ENCODE measurements at regions not wholly inside any gene's neighbourhood (a gene's known extent, or its start where the extent isn't known, plus 50 kb on each side); places are given as distances from the start of the nearest gene placed in this dataset.

DNA sequence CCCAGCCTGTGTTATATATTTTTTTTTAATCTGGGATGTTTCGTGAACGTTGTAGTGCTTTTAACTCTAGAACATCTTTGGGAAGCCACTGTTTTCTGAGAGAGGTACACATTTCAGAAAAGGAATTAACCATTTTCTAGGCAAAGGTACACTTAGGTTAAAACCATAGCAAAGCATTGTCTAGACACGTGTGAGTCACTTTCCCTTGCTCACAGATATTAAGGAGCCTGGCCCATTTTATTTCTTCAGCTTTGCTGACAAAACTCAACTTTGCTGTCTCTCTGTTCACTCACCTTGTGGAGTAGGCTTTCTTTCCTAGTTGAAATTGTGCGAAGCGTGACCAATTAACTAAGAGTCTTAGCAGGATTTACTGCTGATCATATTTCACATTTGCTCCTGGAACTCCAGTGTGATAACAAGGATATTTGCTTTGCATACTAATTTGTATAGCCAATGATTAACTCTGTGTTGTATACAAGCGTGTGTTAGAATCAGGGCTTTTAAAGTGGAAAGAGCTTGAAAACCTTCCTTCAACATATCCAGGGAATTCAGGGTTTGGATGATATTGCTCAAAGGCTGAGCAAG, 215.0 kb upstream of the AGAP1 start:
- DNase-seq (ENCODE audit: low spot score): no peak
- in situ Hi-C loops (cut with HindIII; ENCODE audit: low sequenced_read_pairs): no loop called here

DNA sequence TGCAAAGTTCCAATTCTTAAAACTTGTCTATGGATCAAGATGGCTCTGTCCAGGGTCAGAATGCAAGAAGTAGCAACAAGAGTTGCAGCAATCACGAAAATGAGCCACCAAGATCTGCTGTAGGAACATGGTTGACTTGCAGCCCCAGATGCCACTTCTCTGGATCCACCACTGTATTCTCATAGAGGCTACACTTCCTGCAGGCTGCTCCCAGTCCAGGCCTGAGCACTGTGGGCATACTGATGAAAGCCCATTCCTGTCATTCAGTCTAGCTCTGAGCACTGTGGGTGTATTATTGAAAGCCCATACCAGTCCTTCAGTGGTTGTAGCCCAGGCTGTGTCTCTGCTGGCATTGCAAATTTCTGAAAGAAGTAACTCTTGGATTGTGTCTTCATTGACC, 213.9 kb upstream of the AGAP1 start:
- DNase-seq (ENCODE audit: low spot score): no peak
- in situ Hi-C loops (cut with HindIII; ENCODE audit: low sequenced_read_pairs): no loop called here

GRCh38 chr2:235283246-235283645, 210.6 kb upstream of the AGAP1 start:
- in situ Hi-C loops (cut with HindIII; ENCODE audit: low sequenced_read_pairs): no loop called here
- no peak for DNase-seq (ENCODE audit: low spot score)

GRCh38 chr2:235286622-235287374, 207.0 kb upstream of the AGAP1 start:
- in situ Hi-C loops (cut with HindIII; ENCODE audit: low sequenced_read_pairs): no loop called here
- DNase-seq (ENCODE audit: low spot score): no peak

DNA sequence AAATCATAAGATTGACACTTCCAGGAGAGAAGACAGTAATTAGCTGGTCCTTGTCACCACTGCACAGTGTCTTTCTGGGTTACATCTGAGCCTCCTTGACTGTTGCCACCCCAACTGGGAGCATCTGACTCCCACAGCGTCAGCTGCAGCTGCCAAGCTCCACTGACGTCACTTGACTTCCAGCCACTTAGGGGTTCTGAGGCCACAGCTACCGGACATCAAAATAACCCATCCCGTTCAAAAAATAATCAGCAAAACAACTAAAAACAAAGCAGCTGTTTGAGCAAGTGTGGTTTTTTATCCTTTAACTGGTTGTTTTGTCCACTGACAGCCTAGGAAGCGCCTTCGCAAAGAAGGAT, 206.5 kb upstream of the AGAP1 start:
- in situ Hi-C loops (cut with HindIII; ENCODE audit: low sequenced_read_pairs): no loop called here

DNA sequence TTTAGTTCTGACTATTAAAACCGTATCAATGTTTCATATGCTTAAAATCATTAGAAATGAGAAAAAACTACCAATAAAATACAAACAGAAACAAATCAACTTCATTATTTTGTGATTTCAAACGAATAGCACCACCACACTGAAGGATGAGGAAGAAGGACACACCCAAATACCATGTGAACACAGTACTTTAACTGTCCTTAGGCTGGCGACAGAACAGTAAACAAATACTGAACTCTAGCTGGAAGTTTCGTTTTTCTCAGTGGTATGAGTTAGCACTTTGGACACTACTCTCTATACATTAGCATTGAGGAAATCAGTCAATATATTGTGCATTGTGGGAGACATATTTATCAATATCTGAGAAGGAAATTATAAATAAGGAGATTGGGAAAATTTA, 202.4 kb upstream of the AGAP1 start:
- in situ Hi-C loops (cut with HindIII; ENCODE audit: low sequenced_read_pairs): no loop called here
- DNase-seq (ENCODE audit: low spot score): no peak

More for the DNA sequence above, 206.5 kb upstream of the AGAP1 start:
- DNase-seq (ENCODE audit: low spot score): peak; percentile 8

- in situ Hi-C loops (cut with HindIII; ENCODE audit: low sequenced_read_pairs): no loop called here
- DNase-seq (ENCODE audit: low spot score): no peak
These were observed 200.8 kb upstream of the AGAP1 start for GRCh38 chr2:235293061-235293460.

- in situ Hi-C loops (cut with HindIII; ENCODE audit: low sequenced_read_pairs): no loop called here
- no peak for DNase-seq (ENCODE audit: low spot score)
These were observed 198.0 kb upstream of the AGAP1 start for GRCh38 chr2:235295831-235296230.

DNA sequence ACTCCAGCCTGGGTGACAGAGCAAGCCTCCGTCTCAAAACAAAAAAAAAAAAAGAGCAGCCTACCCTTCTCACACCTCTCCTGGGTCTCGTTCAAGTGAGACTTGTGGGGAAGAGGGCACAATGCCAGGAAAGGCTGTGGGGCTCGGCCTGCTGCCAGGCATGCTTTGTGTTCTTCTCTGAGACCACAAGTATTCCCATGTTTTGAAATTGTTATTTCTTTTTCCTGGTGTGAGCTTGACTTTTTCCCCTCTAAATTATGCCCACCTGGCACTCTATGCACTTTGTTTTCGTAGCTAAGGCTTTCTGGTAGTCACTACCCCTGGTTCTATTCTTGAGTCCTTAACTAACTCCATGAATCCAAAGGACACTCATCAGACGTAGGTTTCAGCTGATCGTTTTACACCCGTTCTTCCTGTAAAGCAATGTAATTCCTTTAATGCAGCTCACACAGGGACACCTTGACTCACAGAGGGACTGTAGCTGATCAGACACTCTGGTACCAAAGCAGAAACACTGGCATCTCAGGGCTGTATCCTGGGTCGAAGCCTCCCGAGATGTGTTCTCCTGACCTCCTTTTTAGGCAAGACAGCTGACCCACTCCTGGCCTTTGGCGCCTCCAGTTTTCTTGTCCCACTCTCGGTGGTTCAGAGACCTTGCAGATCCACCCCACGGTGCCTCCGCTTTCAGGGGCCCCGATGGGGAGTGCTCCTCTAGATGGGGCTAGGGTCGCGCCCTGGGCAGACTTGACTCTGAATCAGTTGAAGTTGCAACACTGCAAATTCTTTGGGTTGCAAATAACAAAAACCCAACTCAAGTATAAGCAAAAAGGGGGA, 193.3 kb upstream of the AGAP1 start:
- in situ Hi-C loops (cut with HindIII; ENCODE audit: low sequenced_read_pairs): no loop called here
- DNase-seq (ENCODE audit: low spot score): peak; percentile 11

GRCh38 chr2:235301202-235302076, 192.4 kb upstream of the AGAP1 start:
- in situ Hi-C loops (cut with HindIII; ENCODE audit: low sequenced_read_pairs): no loop called here
- no peak for DNase-seq (ENCODE audit: low spot score)

GRCh38 chr2:235302263-235302662, 191.6 kb upstream of the AGAP1 start:
- DNase-seq (ENCODE audit: low spot score): no peak
- in situ Hi-C loops (cut with HindIII; ENCODE audit: low sequenced_read_pairs): no loop called here

GRCh38 chr2:235303499-235304291, 190.1 kb upstream of the AGAP1 start:
- in situ Hi-C loops (cut with HindIII; ENCODE audit: low sequenced_read_pairs): no loop called here
- no peak for DNase-seq (ENCODE audit: low spot score)

GRCh38 chr2:235305678-235306077, 188.2 kb upstream of the AGAP1 start:
- in situ Hi-C loops (cut with HindIII; ENCODE audit: low sequenced_read_pairs): no loop called here
- no peak for DNase-seq (ENCODE audit: low spot score)

DNA sequence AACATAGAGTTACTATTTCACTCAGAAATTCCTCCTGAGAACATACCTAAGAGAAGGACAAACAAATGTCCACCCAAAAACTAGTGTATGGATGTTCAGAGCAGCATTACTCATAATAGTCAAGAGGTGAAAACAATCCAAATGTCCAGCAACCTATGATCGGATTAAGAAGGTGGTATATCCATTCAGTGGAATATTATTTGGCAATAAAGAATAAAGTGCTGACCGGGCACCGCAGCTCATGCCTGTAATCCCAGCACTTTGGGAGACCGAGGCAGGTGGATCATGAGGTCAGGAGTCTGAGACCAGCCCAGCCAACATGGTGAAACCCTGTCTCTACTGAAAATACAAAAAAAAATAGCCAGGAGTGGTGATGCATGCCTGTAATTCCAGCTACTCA, 182.8 kb upstream of the AGAP1 start:
- DNase-seq (ENCODE audit: low spot score): no peak
- in situ Hi-C loops (cut with HindIII; ENCODE audit: low sequenced_read_pairs): no loop called here

DNA sequence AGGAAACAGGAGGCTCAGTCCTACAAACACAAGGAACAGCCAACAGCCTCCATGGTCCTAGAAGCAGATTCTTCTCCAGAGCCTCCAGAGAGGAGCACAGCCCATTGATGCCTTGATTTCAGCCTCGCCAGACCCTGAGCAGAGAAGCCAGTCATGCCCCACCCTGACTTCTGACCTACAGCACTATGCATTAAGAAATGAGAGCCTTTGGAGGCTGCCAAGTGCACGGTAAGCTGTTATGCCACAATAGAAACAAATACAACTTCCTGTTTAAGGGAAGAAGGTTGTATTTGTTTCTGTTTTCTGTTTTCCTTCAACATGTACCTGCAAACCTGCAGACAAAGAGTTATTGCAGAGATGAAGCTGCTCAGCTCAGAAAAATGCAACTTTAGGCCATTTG, 181.3 kb upstream of the AGAP1 start:
- in situ Hi-C loops (cut with HindIII; ENCODE audit: low sequenced_read_pairs): no loop called here
- DNase-seq (ENCODE audit: low spot score): no peak

DNA sequence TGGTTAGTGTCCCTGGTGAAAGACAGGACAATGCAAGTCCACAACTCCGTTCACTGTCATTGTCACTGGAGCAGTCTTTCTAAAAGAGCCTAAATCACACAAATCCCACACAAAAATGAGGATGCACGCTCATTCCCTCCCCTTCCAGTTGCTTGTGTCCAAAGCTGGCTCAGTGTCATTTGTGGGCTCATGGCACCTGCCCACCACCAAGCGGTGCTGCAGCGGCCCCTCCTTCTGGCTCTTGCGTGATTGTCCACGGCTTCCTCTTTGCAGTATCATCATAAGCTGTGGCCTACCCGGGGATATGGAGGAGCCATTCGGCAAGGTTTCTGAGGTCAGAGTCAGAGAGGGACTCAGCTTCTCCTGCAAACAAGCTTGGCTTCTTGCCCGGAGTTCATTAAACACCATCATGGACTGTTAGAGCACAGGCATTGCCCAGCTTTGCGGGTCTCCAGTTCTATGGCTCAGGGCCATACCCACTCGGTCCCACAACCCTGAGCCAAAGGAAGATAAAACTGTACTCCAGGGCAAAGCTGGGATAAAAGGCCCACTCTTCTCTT, 179.4 kb upstream of the AGAP1 start:
- no peak for DNase-seq (ENCODE audit: low spot score)
- in situ Hi-C loops (cut with HindIII; ENCODE audit: low sequenced_read_pairs): no loop called here

DNA sequence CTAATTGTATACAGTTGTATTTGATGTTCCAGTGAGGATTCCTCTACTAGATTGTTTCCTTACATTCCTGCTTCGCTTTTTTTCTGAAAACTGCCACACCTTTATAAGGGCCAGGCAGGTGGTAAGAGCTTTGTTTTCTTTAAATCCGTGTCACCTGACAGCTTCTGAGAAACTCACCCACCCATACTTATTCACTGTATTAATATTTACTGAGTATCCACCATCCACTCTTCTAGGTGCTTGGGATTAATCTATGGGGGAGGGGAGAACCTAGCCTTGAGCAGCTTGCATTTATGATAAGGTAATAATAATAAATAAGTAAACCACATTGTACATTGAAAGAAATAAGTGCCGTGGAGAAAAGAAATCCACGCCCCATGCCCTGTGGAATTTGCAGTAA, 174.7 kb upstream of the AGAP1 start:
- DNase-seq (ENCODE audit: low spot score): no peak
- in situ Hi-C loops (cut with HindIII; ENCODE audit: low sequenced_read_pairs): no loop called here

DNA sequence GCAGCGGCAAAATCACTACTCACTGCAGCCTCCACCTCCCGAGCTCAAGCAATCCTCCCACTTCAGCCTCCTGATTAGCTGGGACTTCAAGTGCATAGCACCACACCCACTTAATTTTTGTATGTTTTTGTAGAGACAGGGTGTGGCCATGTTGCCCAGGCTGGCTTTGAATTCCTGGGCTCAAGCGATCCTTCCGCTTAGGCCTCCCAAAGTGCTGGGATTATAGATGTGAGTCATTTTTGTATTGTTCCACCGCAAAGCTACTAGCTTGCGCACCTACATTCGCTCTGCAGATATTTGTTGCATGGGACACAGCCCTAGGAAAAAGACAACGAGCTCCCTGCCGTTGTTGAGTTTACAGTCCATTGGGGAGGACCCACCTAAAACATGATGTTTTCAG, 173.5 kb upstream of the AGAP1 start:
- in situ Hi-C loops (cut with HindIII; ENCODE audit: low sequenced_read_pairs): no loop called here
- DNase-seq (ENCODE audit: low spot score): no peak
